SH-SY5Y (cell line): ENCODE measurements at regions not wholly inside any gene's neighbourhood (a gene's known extent, or its start where the extent isn't known, plus 50 kb on each side); places are given as distances from the start of the nearest gene placed in this dataset.

Source experiments
- GATA2 ChIP-seq: IDR thresholded peaks from 2 replicates; pipeline ENCODE4 v1.6.1; 2011; ENCODE audit warnings: mild to moderate bottlenecking, low read depth, low read length
- GATA3 ChIP-seq: IDR thresholded peaks from 2 replicates; pipeline ENCODE4 v1.6.1; 2011; ENCODE audit warnings: low read depth, mild to moderate bottlenecking, low read length, moderate library complexity

DNA sequence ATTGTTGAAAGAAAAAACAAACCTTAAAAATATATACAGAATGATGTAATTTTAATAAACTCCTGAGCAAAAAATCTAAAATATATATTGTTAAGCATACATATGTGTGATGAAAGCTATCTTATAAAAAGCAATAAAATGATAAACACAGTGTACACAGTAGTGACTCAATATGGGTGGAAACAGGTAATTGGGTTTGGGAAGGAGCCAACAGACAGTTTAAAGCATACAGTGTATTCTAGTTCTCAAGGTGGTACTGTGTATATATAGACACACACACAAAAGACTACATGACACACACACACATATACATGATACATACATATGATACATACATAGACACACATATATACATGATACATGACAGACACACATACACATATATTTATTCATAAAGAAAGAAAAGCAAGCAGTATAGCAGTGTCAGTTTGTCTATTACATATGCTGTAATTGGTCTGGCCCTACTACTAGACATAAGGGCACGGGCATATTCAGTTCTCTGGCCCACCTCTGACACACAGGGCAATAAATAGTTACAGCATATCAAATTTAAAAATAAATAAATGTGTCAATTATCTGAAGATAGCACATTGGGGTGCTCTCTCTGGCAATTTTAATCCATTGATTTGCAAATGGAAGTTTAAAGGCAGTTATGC, 330.2 kb downstream of the S1PR1 start:
- TF ChIP-seq GATA2 (no peak), GATA3 (no peak)
